OCI-LY1 (cell line): ENCODE measurements at regions not wholly inside any gene's neighbourhood (a gene's known extent, or its start where the extent isn't known, plus 50 kb on each side); places are given as distances from the start of the nearest gene placed in this dataset.

Experiments
- H2AFZ ChIP-seq: fragments of 200-600 bp; sonication (generic), shearing (Covaris generic); 2 replicates; pipeline ENCODE4 v1.6.0; 2014; ENCODE audit warnings: antibody characterized with exemption, mild to moderate bottlenecking, low read length
- H3F3A ChIP-seq: fragments of 200-600 bp; sonication (generic), shearing (Covaris generic); 2 replicates; pipeline ENCODE4 v1.6.0; 2014; ENCODE audit warnings: mild to moderate bottlenecking, antibody characterized with exemption, low read length, moderate library complexity; ENCODE audit not compliant: insufficient read depth
- H3K27ac ChIP-seq: fragments of 200-600 bp; sonication (generic); 2 replicates; pipeline ENCODE4 v1.5.1; 2014; ENCODE audit warnings: low read length, mixed run types, mild to moderate bottlenecking, low read depth; ENCODE audit not compliant: poor library complexity, severe bottlenecking
- H3K27me3 ChIP-seq: fragments of 200-600 bp; sonication (generic); 2 replicates; pipeline ENCODE4 v1.6.0; 2014; ENCODE audit warnings: antibody characterized with exemption, mild to moderate bottlenecking, low read length, moderate library complexity; ENCODE audit not compliant: insufficient read depth
- H3K36me3 ChIP-seq: fragments of 200-600 bp; sonication (generic); 2 replicates; pipeline ENCODE4 v1.6.1; 2014; ENCODE audit warnings: mild to moderate bottlenecking, antibody characterized with exemption, low read length, moderate library complexity, mixed read lengths; ENCODE audit not compliant: insufficient read depth
- H3K4me1 ChIP-seq: fragments of 200-600 bp; sonication (generic); 2 replicates; pipeline ENCODE4 v1.5.1; 2014; ENCODE audit warnings: mild to moderate bottlenecking, low read length, moderate library complexity; ENCODE audit not compliant: insufficient read depth, severe bottlenecking
- H3K4me2 ChIP-seq: fragments of 200-600 bp; sonication (generic), shearing (Covaris generic); 2 replicates; pipeline ENCODE4 v1.6.1; 2014; ENCODE audit warnings: low read length
- H3K4me3 ChIP-seq: fragments of 200-600 bp; sonication (generic); 2 replicates; pipeline ENCODE4 v1.5.1; 2014; ENCODE audit warnings: low read length, low read depth, mild to moderate bottlenecking, mixed read lengths; ENCODE audit not compliant: poor library complexity, severe bottlenecking
- H3K79me2 ChIP-seq: fragments of 200-600 bp; shearing (Covaris generic); 2 replicates; pipeline ENCODE4 v1.6.1; 2016; ENCODE audit warnings: mixed run types, low read length, mixed read lengths; ENCODE audit not compliant: insufficient read depth
- H3K9ac ChIP-seq: fragments of 200-600 bp; sonication (generic), shearing (Covaris generic); 2 replicates; pipeline ENCODE4 v1.6.1; 2014; ENCODE audit warnings: mild to moderate bottlenecking, low read length, mixed read lengths
- H3K9me2 ChIP-seq: fragments of 200-600 bp; sonication (generic), shearing (Covaris generic); 2 replicates; pipeline ENCODE4 v1.6.1; 2014; ENCODE audit warnings: low read depth, mild to moderate bottlenecking, low read length, mixed read lengths
- H3K9me3 ChIP-seq: fragments of 200-600 bp; shearing (Covaris generic); 2 replicates; pipeline ENCODE4 v1.6.1; 2014; ENCODE audit warnings: low read length, mixed read lengths
- H4K20me1 ChIP-seq: fragments of 200-600 bp; sonication (generic), shearing (Covaris generic); 2 replicates; pipeline ENCODE4 v1.6.0; 2016; ENCODE audit warnings: mild to moderate bottlenecking, low read length; ENCODE audit not compliant: insufficient read depth
- EZH2 ChIP-seq: fragments of 200-600 bp; sonication (generic), shearing (Covaris generic); IDR thresholded peaks from 2 replicates; pipeline ENCODE4 v1.8.0; 2017; ENCODE audit warnings: borderline replicate concordance, mixed run types, mild to moderate bottlenecking, antibody characterized with exemption, low read length, moderate library complexity, mixed read lengths
- TF ChIP-seq, protein P1 (sequence below): fragments of 200-600 bp; sonication (generic), shearing (Covaris generic); IDR thresholded peaks from 2 replicates; pipeline ENCODE4 v1.5.1; 2017; ENCODE audit warnings: mild to moderate bottlenecking, antibody characterized with exemption, low read length, moderate library complexity, mixed read lengths

DNA sequence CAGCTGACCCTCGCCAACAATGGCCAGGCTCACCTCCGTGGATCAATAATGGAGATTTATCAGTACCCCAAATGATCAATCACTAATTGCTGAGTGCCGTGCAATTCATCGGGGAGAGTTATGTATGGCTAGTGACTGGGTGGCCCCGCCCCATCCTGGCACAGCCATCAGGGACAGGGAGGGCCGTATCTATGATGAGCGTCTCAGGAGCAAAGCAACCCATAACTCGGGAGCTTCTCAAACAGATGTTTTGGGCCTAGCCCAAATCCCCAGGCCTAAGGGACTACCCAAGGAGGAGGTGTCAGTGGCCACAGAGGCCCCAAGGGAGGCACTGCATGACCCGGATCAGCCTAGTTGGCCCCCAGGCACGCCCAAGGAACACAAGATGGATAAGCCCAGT, 180.0 kb upstream of the LINGO1 start:
- no peaks in the 10 kb centered on the region for H3K79me2 ChIP-seq
- H3K27ac ChIP-seq, result no peak overlapping the region
- no peak overlapping the region for H3K9ac ChIP-seq
- H3F3A ChIP-seq, result no peaks in the 10 kb centered on the region
- no peaks in the 10 kb centered on the region for H4K20me1 ChIP-seq
- H3K36me3 ChIP-seq, result no peaks in the 10 kb centered on the region
- H3K27me3 ChIP-seq, result no peaks in the 10 kb centered on the region
- no peak overlapping the region for H3K4me2 ChIP-seq
- H3K4me3 ChIP-seq, result no peak overlapping the region
- H2AFZ ChIP-seq, result no peak overlapping the region
- H3K9me3 ChIP-seq, result no peaks in the 10 kb centered on the region
- no peaks in the 10 kb centered on the region for H3K9me2 ChIP-seq
- TF ChIP-seq EZH2, result no peak
- TF ChIP-seq, protein P1, sequence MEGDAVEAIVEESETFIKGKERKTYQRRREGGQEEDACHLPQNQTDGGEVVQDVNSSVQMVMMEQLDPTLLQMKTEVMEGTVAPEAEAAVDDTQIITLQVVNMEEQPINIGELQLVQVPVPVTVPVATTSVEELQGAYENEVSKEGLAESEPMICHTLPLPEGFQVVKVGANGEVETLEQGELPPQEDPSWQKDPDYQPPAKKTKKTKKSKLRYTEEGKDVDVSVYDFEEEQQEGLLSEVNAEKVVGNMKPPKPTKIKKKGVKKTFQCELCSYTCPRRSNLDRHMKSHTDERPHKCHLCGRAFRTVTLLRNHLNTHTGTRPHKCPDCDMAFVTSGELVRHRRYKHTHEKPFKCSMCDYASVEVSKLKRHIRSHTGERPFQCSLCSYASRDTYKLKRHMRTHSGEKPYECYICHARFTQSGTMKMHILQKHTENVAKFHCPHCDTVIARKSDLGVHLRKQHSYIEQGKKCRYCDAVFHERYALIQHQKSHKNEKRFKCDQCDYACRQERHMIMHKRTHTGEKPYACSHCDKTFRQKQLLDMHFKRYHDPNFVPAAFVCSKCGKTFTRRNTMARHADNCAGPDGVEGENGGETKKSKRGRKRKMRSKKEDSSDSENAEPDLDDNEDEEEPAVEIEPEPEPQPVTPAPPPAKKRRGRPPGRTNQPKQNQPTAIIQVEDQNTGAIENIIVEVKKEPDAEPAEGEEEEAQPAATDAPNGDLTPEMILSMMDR, result no peak
- no peaks in the 10 kb centered on the region for H3K4me1 ChIP-seq

DNA sequence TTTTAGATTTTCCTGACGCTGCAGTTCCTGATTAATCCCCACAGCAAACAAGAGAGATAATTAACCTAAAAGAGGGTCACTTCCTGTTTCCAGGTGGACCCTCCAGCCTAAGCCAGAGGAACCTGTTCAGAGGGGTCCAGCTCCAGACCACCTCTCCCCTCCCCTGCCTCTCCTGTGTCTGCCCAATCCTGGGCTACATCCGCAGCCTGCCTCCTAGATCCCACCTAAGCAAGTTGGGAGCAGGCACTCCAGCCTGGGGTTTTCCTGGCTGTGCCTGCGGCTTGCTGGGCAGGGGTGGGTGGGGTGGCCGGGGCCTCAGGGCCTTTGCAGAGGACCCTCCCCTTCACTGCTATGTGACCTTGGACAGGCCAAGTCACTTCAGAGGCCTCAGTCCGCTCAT, 178.6 kb upstream of the LINGO1 start:
- Histone ChIP-seq H3K79me2 (no peaks in the 10 kb centered on the region), H3F3A (no peaks in the 10 kb centered on the region), H3K9ac (no peak overlapping the region), H3K27me3 (no peaks in the 10 kb centered on the region), H3K9me3 (no peaks in the 10 kb centered on the region), H3K4me3 (no peak overlapping the region), H3K9me2 (no peaks in the 10 kb centered on the region), H3K4me1 (no peaks in the 10 kb centered on the region), H3K4me2 (no peak overlapping the region), H4K20me1 (no peaks in the 10 kb centered on the region), H3K36me3 (no peaks in the 10 kb centered on the region), H3K27ac (no peak overlapping the region), H2AFZ (no peak overlapping the region)
- TF ChIP-seq, protein P1, result no peak
- no peak for TF ChIP-seq EZH2

DNA sequence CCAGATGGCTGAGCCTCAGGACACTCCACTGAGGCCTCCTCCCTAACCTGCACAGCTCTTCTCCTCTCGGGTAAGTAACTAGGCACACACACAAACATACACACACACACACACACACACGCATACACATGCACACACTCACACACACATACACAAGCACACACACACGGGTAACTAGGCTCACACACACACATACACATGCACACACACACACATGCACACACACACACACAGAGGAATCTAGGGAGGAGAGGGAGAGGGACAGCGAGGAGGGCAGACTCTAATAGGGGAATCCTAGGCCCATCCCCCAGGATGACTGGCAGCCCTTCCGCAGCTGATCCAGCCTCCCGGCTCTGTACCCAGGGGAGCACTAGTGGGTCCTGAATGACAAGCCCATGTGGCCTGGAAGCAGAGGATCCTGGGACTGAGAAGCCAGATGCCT, 177.4 kb upstream of the LINGO1 start:
- Histone ChIP-seq H3K9me3 (no peaks in the 10 kb centered on the region), H3K36me3 (no peaks in the 10 kb centered on the region), H3K4me3 (no peak overlapping the region), H4K20me1 (no peaks in the 10 kb centered on the region), H3F3A (no peaks in the 10 kb centered on the region), H3K4me2 (no peak overlapping the region), H3K27ac (no peak overlapping the region), H3K4me1 (no peaks in the 10 kb centered on the region), H3K9ac (no peak overlapping the region), H2AFZ (no peak overlapping the region), H3K79me2 (no peaks in the 10 kb centered on the region), H3K9me2 (no peaks in the 10 kb centered on the region), H3K27me3 (no peaks in the 10 kb centered on the region)
- TF ChIP-seq, protein P1, result no peak
- TF ChIP-seq EZH2, result no peak
